IMR-90 (cell line): ENCODE measurements at regions not wholly inside any gene's neighbourhood (a gene's known extent, or its start where the extent isn't known, plus 50 kb on each side); places are given as distances from the start of the nearest gene placed in this dataset.

Experiments
- ATAC-seq: fragments of 200-7000 bp; cut with Tn5 transposase; 2 replicates; pipeline ENCODE4 v1.9.1; 2020; ENCODE audit warnings: low read depth, mild to moderate bottlenecking, moderate library complexity
- BruUV-seq: library from RNA; stranded (reverse); fragments of 400-500 nt; replicated peaks from 2 replicates; lab custom pipeline; 2021; lab: Mats Ljungman, UMichigan
- CTCF ChIA-PET: fragments of 300-600 bp; formaldehyde crosslinking; extraction: SDS; loops from one replicate; lab custom pipeline; 2021; ENCODE audit warnings: antibody characterized with exemption; lab: Yijun Ruan, JAX
- POLR2A ChIA-PET: fragments of 300-600 bp; sonication (Branson Sonifier 250); formaldehyde crosslinking; loops from one replicate; lab custom pipeline; 2022; ENCODE audit warnings: antibody characterized with exemption; ENCODE audit not compliant: unreplicated experiment; lab: Charles Lee
- DNase-seq: peaks from one replicate; pipeline ENCODE4 v3.0.0; 2013
- H2AFZ ChIP-seq: replicated peaks from 2 replicates; pipeline ENCODE3; 2013; ENCODE audit warnings: low read length, mild to moderate bottlenecking; ENCODE audit not compliant: poor library complexity
- H2AK5ac ChIP-seq: 2 replicates; pipeline ENCODE4 v1.6.1; 2013; ENCODE audit warnings: low read depth, low read length, inconsistent platforms
- H2AK9ac ChIP-seq: replicated peaks from 2 replicates; pipeline ENCODE3; 2013; ENCODE audit warnings: mild to moderate bottlenecking, low read depth, low read length, moderate library complexity; ENCODE audit not compliant: poor library complexity
- H2BK120ac ChIP-seq: 2 replicates; pipeline ENCODE4 v1.6.1; 2013; ENCODE audit warnings: low read depth, low read length, inconsistent platforms
- H2BK15ac ChIP-seq: 3 replicates; pipeline ENCODE4 v1.6.1; 2013; ENCODE audit warnings: low read depth, low read length, inconsistent platforms
- H2BK20ac ChIP-seq: 2 replicates; pipeline ENCODE4 v1.6.1; 2013; ENCODE audit warnings: low read depth, mild to moderate bottlenecking, inconsistent platforms, low read length, moderate library complexity
- H2BK5ac ChIP-seq: 2 replicates; pipeline ENCODE4 v1.6.1; 2013; ENCODE audit warnings: mild to moderate bottlenecking, low read depth, low read length, inconsistent platforms; ENCODE audit not compliant: poor library complexity, severe bottlenecking
- H3K14ac ChIP-seq: replicated peaks from 2 replicates; pipeline ENCODE4 v1.6.1; 2013; ENCODE audit warnings: low read depth, low read length, inconsistent platforms
- H3K18ac ChIP-seq: 2 replicates; pipeline ENCODE4 v1.6.1; 2013; ENCODE audit warnings: low read depth, low read length, control low read depth
- H3K23ac ChIP-seq: 2 replicates; pipeline ENCODE4 v1.6.1; 2013; ENCODE audit warnings: low read depth, low read length, inconsistent platforms
- H3K27ac ChIP-seq: 2 replicates; pipeline ENCODE4 v1.5.1; 2013; ENCODE audit warnings: mild to moderate bottlenecking, control low read depth, low read length; ENCODE audit not compliant: insufficient read depth
- H3K27me3 ChIP-seq: 2 replicates; pipeline ENCODE4 v1.6.1; 2013; ENCODE audit warnings: low read length; ENCODE audit not compliant: control insufficient read depth, insufficient read depth
- H3K36me3 ChIP-seq: 2 replicates; pipeline ENCODE4 v1.6.1; 2013; ENCODE audit warnings: low read length, mixed read lengths; ENCODE audit not compliant: control insufficient read depth, insufficient read depth
- H3K4ac ChIP-seq: 2 replicates; pipeline ENCODE4 v1.6.1; 2013; ENCODE audit warnings: low read depth, low read length, inconsistent platforms
- H3K4me1 ChIP-seq: 2 replicates; pipeline ENCODE4 v1.6.1; 2013; ENCODE audit warnings: low read length, mixed read lengths; ENCODE audit not compliant: control insufficient read depth, insufficient read depth
- H3K4me2 ChIP-seq: 2 replicates; pipeline ENCODE4 v1.6.1; 2013; ENCODE audit warnings: low read depth, mild to moderate bottlenecking, control low read depth, low read length, moderate library complexity
- H3K4me3 ChIP-seq: 2 replicates; pipeline ENCODE4 v1.5.1; 2013; ENCODE audit warnings: low read depth, mild to moderate bottlenecking, control low read depth, low read length, moderate library complexity; ENCODE audit not compliant: insufficient read depth
- H3K56ac ChIP-seq: 2 replicates; pipeline ENCODE4 v1.6.1; 2013; ENCODE audit warnings: low read length, inconsistent platforms; ENCODE audit not compliant: insufficient read depth; ENCODE audit errors: extremely low read depth
- H3K79me1 ChIP-seq, 2 experiments: 2 replicates each; pipeline ENCODE4 v1.6.1; 2013; ENCODE audit warnings: low read length in 2 of 2, inconsistent platforms in 1 of 2, low read depth in 1 of 2
- H3K9ac ChIP-seq: 2 replicates; pipeline ENCODE4 v1.6.1; 2013; ENCODE audit warnings: low read depth, low read length, control low read depth
- H3K9me1 ChIP-seq: 2 replicates; pipeline ENCODE4 v1.6.1; 2013; ENCODE audit warnings: low read length, inconsistent platforms; ENCODE audit not compliant: insufficient read depth
- H3K9me3 ChIP-seq: 2 replicates; pipeline ENCODE4 v1.6.1; 2013; ENCODE audit warnings: low read length; ENCODE audit not compliant: control insufficient read depth, insufficient read depth
- H4K20me1 ChIP-seq: 2 replicates; pipeline ENCODE4 v1.6.1; 2013; ENCODE audit warnings: low read length, inconsistent platforms; ENCODE audit not compliant: insufficient read depth
- H4K5ac ChIP-seq: 2 replicates; pipeline ENCODE4 v1.6.1; 2013; ENCODE audit warnings: mild to moderate bottlenecking, low read depth, low read length, control low read depth
- H4K8ac ChIP-seq, 2 experiments: 2 replicates each; pipeline ENCODE4 v1.6.1; 2013; ENCODE audit warnings: low read depth in 2 of 2, low read length in 2 of 2, control low read depth in 1 of 2, inconsistent platforms in 1 of 2
- H4K91ac ChIP-seq: 2 replicates; pipeline ENCODE4 v1.6.1; 2013; ENCODE audit warnings: low read depth, low read length, inconsistent platforms; ENCODE audit not compliant: insufficient read depth
- BHLHE40 ChIP-seq: fragments of 150-350 bp; IDR thresholded peaks from 2 replicates; pipeline ENCODE4 v1.6.1; 2016; ENCODE audit warnings: mild to moderate bottlenecking, low read depth, low read length
- CEBPB ChIP-seq: IDR thresholded peaks from 2 replicates; pipeline ENCODE4 v1.6.1; 2012; ENCODE audit warnings: low read depth, low read length, improper control_type of control experiment
- FOS ChIP-seq: fragments of 150-350 bp; IDR thresholded peaks from 2 replicates; pipeline ENCODE4 v1.6.1; 2016; ENCODE audit warnings: low read depth, low read length
- MXI1 ChIP-seq: IDR thresholded peaks from 2 replicates; pipeline ENCODE4 v1.6.1; 2012; ENCODE audit warnings: low read depth, mild to moderate bottlenecking, low read length, moderate library complexity, borderline replicate concordance
- NFE2L2 ChIP-seq: fragments of 150-350 bp; IDR thresholded peaks from 2 replicates; pipeline ENCODE4 v1.6.1; 2016; ENCODE audit warnings: low read depth, mild to moderate bottlenecking, low read length
- RAD21 ChIP-seq: IDR thresholded peaks from 2 replicates; pipeline ENCODE4 v1.6.1; 2012; ENCODE audit warnings: low read length, improper control_type of control experiment
- WGBS, 2 experiments: methylation state at CpG; one replicate each; pipeline versions ENCODE4 v1.1.5 to v1.1.7; 2013; ENCODE audit warnings: missing lambda C conversion rate in 2 of 2; ENCODE audit not compliant: insufficient read length in 1 of 2; ENCODE audit errors: extremely low coverage in 2 of 2; 5-methylcytosine and 5-hydroxymethylcytosine counted together
- dilution Hi-C: fragments of 300-500 bp; cut with HindIII; formaldehyde crosslinking; loops from one replicate; pipeline ENCODE4 v1.14.3; 2018; ENCODE audit warnings: low sequenced_read_pairs; ENCODE audit not compliant: unreplicated experiment
- in situ Hi-C: fragments of 300-500 bp; cut with MboI; formaldehyde crosslinking; loops from 3 replicates; pipeline ENCODE4 v1.14.3; 2019; ENCODE audit warnings: low sequenced_read_pairs, inconsistent platforms, mixed read lengths
- intact Hi-C: fragments of 100-400 bp; cut with micrococcal nuclease; formaldehyde crosslinking; loops from 2 replicates; pipeline ENCODE4 v1.10.0; 2022
- TF ChIP-seq, protein P1 (sequence below): conservative IDR thresholded peaks from 2 replicates; pipeline ENCODE4 v1.5.1; 2012; ENCODE audit warnings: mild to moderate bottlenecking, low read depth, low read length, improper control_type of control experiment
- TF ChIP-seq, protein P2 (sequence below): fragments of 150-350 bp; IDR thresholded peaks from 2 replicates; pipeline ENCODE4 v1.6.1; 2017; ENCODE audit warnings: mild to moderate bottlenecking, antibody characterized with exemption, low read length, low read depth

DNA sequence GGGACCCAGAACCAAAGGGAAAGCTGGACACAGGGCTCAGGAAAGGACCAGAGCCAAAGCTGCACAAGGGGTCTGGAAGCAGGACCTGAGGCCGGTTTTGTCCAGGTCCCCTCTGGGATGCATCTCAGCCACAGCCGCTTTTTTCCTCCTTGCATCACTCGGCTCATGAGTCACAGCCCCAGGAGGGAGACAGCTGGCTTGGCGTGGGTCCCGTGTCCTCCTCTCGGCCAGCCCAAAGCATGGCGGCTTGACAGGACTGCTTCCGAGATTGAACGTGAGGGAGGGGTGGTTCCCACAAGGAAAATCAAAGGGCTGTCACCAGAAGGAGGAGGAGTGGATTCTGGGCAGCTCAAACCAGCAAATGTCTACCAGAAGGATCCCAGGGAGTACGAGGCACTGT, 56.7 kb upstream of the CPLX2 start:
- in situ Hi-C loops: no loop called here

More for the DNA sequence above, 56.7 kb upstream of the CPLX2 start:
- BruUV-seq: no TSS peak
- intact Hi-C loops (loop anchor here (5.0 kb wide), 1 partner anchor 58 kb away; the partner anchor contains the start of gene CPLX2), dilution Hi-C loops (no loop called here)
- H3K18ac ChIP-seq: no peak overlapping the region; the same call in 1 of the 2 replicates
- H3K27me3 ChIP-seq: peaks cover 2% of the 10 kb centered on the region
- POLR2A ChIA-PET: interaction anchor here (0.6 kb wide), 1 partner anchor 12 kb away, joined by 3 read pairs; no protein-coding TSS in a partner anchor
- no peak overlapping the region for H3K56ac ChIP-seq
- H3K23ac ChIP-seq: no peak overlapping the region
- no peak overlapping the region for H2AK5ac ChIP-seq
- TF ChIP-seq FOS: peak; percentile 46; the same call in 1 of the 2 replicates
- TF ChIP-seq, protein P1, sequence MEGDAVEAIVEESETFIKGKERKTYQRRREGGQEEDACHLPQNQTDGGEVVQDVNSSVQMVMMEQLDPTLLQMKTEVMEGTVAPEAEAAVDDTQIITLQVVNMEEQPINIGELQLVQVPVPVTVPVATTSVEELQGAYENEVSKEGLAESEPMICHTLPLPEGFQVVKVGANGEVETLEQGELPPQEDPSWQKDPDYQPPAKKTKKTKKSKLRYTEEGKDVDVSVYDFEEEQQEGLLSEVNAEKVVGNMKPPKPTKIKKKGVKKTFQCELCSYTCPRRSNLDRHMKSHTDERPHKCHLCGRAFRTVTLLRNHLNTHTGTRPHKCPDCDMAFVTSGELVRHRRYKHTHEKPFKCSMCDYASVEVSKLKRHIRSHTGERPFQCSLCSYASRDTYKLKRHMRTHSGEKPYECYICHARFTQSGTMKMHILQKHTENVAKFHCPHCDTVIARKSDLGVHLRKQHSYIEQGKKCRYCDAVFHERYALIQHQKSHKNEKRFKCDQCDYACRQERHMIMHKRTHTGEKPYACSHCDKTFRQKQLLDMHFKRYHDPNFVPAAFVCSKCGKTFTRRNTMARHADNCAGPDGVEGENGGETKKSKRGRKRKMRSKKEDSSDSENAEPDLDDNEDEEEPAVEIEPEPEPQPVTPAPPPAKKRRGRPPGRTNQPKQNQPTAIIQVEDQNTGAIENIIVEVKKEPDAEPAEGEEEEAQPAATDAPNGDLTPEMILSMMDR: no peak
- peak; percentile 50; the same call in 1 of the 2 replicates for TF ChIP-seq MXI1
- TF ChIP-seq RAD21: no peak
- no peak for TF ChIP-seq NFE2L2
- TF ChIP-seq BHLHE40: 0 out of 2 replicates have a peak, but pooled peaks have one; percentile 32
- TF ChIP-seq, protein P2, sequence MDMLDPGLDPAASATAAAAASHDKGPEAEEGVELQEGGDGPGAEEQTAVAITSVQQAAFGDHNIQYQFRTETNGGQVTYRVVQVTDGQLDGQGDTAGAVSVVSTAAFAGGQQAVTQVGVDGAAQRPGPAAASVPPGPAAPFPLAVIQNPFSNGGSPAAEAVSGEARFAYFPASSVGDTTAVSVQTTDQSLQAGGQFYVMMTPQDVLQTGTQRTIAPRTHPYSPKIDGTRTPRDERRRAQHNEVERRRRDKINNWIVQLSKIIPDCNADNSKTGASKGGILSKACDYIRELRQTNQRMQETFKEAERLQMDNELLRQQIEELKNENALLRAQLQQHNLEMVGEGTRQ: peak; percentile 29; the same call in 1 of the 2 replicates
- TF ChIP-seq CEBPB: peak; percentile 87
- CTCF ChIA-PET: no interaction called here
- H3K4me1 ChIP-seq: peaks cover 10% of the 10 kb centered on the region; the same call in 1 of the 2 replicates
- H2AFZ ChIP-seq: peak overlapping the region; percentile 24
- H2BK15ac ChIP-seq: no peak overlapping the region
- no peaks in the 10 kb centered on the region for H3K9me3 ChIP-seq
- peak overlapping the region; percentile 62; the same call in 1 of the 2 replicates for H2BK120ac ChIP-seq
- H4K91ac ChIP-seq: no peak overlapping the region
- no peak overlapping the region for H3K27ac ChIP-seq
- no peak overlapping the region for H2BK20ac ChIP-seq
- H3K4ac ChIP-seq: no peak overlapping the region
- no peak overlapping the region for H2AK9ac ChIP-seq
- H3K14ac ChIP-seq: no peak overlapping the region
- no peaks in the 10 kb centered on the region for H3K79me1 ChIP-seq
- H4K8ac ChIP-seq: no peak overlapping the region
- no peaks in the 10 kb centered on the region for H4K20me1 ChIP-seq
- DNase-seq (peak; percentile 73), ATAC-seq (peak; percentile 70)
- H2BK5ac ChIP-seq: no peak overlapping the region
- no peak overlapping the region for H4K5ac ChIP-seq
- no peaks in the 10 kb centered on the region for H3K9me1 ChIP-seq
- no peak overlapping the region; the same call in 1 of the 2 replicates for H3K4me2 ChIP-seq
- H3K4me3 ChIP-seq: no peak overlapping the region
- H3K9ac ChIP-seq: no peak overlapping the region
- no CpG with 5 or more reads among the region's 10 CpGs for WGBS, 2 experiments
- no peaks in the 10 kb centered on the region for H3K36me3 ChIP-seq
